ENCODE measurements at regions not wholly inside any gene's neighbourhood (a gene's known extent, or its start where the extent isn't known, plus 50 kb on each side); places are given as distances from the start of the nearest gene placed in this dataset.
A peak's percentile ranks its signal among the peaks of the same experiment; 100 is the strongest.

DNA sequence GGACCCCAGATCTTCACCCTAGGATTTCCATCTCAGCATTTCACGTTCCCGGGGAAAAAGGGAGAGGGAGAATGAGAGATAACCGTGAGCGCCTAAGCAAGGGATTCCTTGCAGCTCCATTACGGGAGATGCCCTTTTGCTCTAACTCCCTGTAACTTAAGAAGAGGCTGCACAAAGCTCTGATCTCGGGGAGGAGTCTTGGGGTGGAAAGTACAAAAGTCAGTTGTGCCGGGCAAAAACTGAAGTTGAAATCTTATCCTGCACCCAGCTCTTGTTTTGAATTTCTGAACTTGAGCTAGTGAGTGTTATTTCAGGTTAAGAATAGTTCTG is 256.4 kb upstream of the SOX21 start:
- no peak for DNase-seq (ENCODE audit: low read depth)
- TF ChIP-seq, protein P1, sequence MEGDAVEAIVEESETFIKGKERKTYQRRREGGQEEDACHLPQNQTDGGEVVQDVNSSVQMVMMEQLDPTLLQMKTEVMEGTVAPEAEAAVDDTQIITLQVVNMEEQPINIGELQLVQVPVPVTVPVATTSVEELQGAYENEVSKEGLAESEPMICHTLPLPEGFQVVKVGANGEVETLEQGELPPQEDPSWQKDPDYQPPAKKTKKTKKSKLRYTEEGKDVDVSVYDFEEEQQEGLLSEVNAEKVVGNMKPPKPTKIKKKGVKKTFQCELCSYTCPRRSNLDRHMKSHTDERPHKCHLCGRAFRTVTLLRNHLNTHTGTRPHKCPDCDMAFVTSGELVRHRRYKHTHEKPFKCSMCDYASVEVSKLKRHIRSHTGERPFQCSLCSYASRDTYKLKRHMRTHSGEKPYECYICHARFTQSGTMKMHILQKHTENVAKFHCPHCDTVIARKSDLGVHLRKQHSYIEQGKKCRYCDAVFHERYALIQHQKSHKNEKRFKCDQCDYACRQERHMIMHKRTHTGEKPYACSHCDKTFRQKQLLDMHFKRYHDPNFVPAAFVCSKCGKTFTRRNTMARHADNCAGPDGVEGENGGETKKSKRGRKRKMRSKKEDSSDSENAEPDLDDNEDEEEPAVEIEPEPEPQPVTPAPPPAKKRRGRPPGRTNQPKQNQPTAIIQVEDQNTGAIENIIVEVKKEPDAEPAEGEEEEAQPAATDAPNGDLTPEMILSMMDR (conservative IDR thresholded peaks at IDR 0.05; ENCODE audit: low read length) = no peak
- peak overlapping the region; percentile 10; the same call in 1 of the 2 replicates for H3K4me3 ChIP-seq (ENCODE audit: low read length)

DNA sequence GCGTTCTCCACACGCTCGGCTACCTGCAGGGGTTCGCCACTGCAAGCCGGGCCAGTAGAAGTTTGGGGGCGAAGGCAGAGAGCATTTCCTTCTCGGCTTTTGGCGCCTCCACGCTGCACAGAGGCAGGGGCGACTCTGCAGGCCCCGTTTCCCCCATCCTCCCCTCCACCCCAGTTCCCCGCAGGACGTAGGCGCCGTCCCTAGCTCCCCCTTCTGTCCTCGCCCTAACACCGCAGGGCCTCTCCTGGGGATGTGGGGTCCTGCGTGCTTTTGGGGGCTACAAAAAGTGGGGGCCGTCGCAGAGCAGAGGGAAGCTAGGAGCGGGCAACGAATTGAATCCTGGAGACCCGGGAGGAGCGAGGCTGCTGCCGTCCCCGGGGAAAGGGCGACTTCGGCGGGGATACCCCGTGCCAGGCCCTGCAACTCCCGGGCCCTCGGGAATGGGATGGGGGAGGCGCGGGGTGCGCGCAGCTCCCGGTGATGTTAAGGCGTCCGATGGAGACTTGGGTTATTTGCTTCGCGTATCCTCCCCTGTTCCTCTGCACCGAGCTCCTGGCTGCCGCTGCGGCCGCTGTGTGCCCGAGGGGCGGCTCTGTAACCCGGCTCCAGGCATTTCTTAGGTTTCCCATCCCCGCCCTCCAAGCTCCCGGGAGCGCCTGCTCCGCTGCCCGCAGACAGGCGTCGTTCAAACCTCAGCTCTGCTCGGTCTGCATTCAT is 255.9 kb upstream of the SOX21 start:
- no peak for DNase-seq (ENCODE audit: low read depth)
- TF ChIP-seq, protein P1 (conservative IDR thresholded peaks at IDR 0.05; ENCODE audit: low read length) = no peak
- peak overlapping the region; percentile 27 for H3K4me3 ChIP-seq (ENCODE audit: low read length)

DNA sequence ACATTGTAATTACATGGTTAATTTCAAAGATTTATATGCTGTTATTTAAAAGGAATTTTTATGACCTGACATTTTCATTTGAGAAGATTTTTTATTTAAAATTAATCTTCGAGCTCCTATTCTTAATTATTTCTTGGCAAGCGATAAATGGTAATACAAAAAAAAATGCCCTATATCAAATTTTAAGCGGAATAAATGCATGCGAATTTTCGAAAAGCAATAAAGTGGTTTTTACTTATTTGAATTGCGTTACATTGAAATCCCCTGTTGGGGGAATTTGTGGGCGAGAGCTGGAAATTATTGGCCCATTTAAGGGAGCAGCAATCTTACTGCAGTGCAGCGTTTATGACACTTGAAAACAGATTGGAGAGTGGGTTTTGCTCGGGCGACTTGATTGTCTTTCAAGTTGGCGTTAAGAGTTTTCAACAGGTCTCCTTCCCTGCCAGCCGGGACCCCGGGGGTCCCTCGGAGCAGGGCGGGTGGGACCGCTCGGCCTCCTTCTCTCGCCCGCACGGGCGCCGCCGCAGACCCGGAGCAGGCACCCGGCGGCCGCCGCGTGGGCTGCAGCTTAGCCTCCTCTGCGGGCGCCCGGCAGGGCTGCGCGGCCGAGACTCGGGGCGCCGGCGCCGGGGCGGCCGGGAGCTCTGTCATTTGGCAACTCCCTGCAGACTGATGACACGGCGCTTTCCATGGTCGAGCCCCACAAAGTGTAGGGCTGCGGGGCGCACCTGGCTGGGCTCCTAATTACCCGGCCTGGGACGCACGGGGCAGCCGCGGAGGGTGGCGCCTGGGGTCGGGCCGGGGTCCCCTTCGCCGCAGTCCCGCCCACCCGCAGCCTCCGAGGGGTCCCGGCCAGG is 255.1 kb upstream of the SOX21 start:
- TF ChIP-seq, protein P1 (conservative IDR thresholded peaks at IDR 0.05; ENCODE audit: low read length) = no peak
- peak overlapping the region; percentile 27 for H3K4me3 ChIP-seq (ENCODE audit: low read length)
- no peak for DNase-seq (ENCODE audit: low read depth)

DNA sequence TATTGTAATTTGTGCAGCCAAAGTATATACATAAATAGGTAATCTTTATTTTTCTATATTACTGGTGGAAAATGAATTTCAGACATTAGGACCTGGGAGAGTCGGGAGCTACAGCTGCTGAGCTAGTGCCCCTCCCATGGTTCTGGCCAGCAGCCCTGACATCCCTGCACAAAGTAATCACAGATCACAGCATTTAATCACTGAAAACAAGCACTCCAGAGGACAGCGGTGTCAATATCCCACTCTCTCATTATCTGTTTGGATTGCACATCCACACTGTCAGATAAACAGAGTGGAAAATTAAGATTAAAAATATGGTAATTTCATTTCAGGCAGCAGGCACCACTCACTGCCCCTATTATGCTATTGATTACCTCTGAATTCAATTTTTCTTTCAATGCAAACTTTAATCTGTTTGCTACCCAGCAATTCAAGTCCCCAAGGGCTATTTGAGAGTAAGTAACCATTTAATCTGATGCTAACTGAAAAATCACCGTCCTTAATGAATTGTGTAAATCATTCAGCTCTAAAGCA is 254.1 kb upstream of the SOX21 start:
- no peak for DNase-seq (ENCODE audit: low read depth)
- TF ChIP-seq, protein P1 (conservative IDR thresholded peaks at IDR 0.05; ENCODE audit: low read length) = no peak
- H3K4me3 ChIP-seq (ENCODE audit: low read length) = no peak overlapping the region

DNA sequence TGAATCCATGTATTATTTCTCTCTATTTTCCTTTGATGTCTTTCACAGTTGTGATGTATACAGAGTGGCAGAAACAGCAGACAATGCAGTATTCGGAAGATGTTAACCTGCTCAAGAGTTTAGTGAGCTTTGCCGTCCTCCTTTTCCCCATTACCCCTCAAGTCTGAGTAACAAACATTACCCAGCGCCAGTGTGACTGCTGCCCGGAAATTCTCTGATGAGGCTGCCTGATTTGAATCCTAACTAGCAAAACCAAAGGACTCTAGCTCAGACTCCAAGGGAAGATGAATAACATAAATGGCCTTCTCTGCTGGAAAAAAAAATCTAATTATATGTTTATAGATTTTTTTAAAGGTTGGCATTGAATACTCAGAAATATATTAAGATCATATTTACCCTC is 247.3 kb upstream of the SOX21 start:
- H3K4me3 ChIP-seq (ENCODE audit: low read length) = no peak overlapping the region
- TF ChIP-seq, protein P1 (conservative IDR thresholded peaks at IDR 0.05; ENCODE audit: low read length) = no peak
- DNase-seq (ENCODE audit: low read depth) = no peak

DNA sequence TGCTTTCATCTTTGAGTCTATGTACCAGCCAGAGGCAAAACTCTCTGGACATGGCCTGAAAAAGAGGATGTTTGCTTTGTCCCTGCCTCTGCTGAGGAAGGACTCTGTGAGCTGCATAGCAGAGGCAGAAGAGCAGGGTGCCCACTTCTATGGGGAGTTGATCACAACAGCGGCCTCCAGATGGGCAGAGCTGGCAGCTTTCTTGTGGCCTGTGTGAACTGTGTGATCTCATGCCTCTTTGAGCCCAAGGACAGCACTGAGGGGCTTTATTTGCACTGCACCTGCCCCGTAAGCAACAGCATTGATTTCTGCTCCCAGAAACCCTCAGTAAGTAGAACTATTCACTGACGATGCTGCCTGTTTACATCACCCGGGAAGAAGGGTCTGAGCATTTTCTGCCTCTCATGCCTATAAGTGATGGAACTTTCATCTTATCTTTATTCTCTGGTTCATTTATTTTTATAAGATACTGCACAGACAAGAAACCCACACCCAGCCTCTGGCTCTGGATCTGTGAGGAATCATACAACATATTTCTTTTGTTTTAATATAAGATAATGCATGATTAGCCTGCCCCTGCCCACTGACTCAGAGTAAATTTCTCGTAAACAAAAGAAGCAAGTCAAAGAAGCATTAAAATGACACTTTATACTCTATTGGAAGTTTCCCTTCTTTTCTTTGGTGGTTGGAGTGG is 244.2 kb upstream of the SOX21 start:
- no peak overlapping the region for H3K4me3 ChIP-seq (ENCODE audit: low read length)
- no peak for DNase-seq (ENCODE audit: low read depth)
- TF ChIP-seq, protein P1 (conservative IDR thresholded peaks at IDR 0.05; ENCODE audit: low read length) = no peak
